PC-3 (cell line): ENCODE measurements at regions not wholly inside any gene's neighbourhood (a gene's known extent, or its start where the extent isn't known, plus 50 kb on each side); places are given as distances from the start of the nearest gene placed in this dataset.

Source experiments
- ATAC-seq: fragments of 200-7000 bp; cut with Tn5 transposase; 2 replicates; pipeline ENCODE4 v1.9.1; 2020; ENCODE audit warnings: mild to moderate bottlenecking, moderate library complexity
- BruUV-seq: library from RNA; stranded (reverse); fragments of 400-500 nt; replicated peaks from 2 replicates; lab custom pipeline; 2021; lab: Mats Ljungman, UMichigan
- CTCF ChIA-PET: fragments of 300-600 bp; sonication (Branson Sonifier 250); formaldehyde crosslinking; loops from one replicate; lab custom pipeline; 2022; ENCODE audit warnings: antibody characterized with exemption; lab: Charles Lee
- POLR2A ChIA-PET: fragments of 300-600 bp; sonication (Branson Sonifier 250); formaldehyde crosslinking; loops from one replicate; lab custom pipeline; 2022; ENCODE audit warnings: antibody characterized with exemption; ENCODE audit not compliant: unreplicated experiment; lab: Charles Lee
- DNase-seq: peaks from one replicate; pipeline ENCODE4 v3.0.0-alpha.2; 2015
- H2AFZ ChIP-seq: fragments of 300-600 bp; sonication (generic); 2 replicates; pipeline ENCODE4 v1.6.0; 2016; ENCODE audit warnings: antibody characterized with exemption, low read length
- H3F3A ChIP-seq: fragments of 300-600 bp; sonication (generic); one replicate; pipeline ENCODE4 v1.6.0; 2017; ENCODE audit warnings: antibody characterized with exemption, low read length, control low read depth, mild to moderate bottlenecking; ENCODE audit not compliant: unreplicated experiment
- H3K27ac ChIP-seq: fragments of 300-600 bp; sonication (generic); 2 replicates; pipeline ENCODE4 v1.5.1; 2016; ENCODE audit warnings: mild to moderate bottlenecking, low read length
- H3K27me3 ChIP-seq: fragments of 300-600 bp; sonication (generic); 2 replicates; pipeline ENCODE4 v1.6.1; 2016; ENCODE audit warnings: low read length, mixed read lengths
- H3K36me3 ChIP-seq: fragments of 300-600 bp; sonication (generic); 2 replicates; pipeline ENCODE4 v1.6.1; 2016; ENCODE audit warnings: low read depth, mixed run types, low read length, mixed read lengths
- H3K4me1 ChIP-seq: fragments of 300-600 bp; sonication (generic); 2 replicates; pipeline ENCODE4 v1.5.1; 2016; ENCODE audit warnings: low read length; ENCODE audit not compliant: insufficient read depth
- H3K4me2 ChIP-seq: fragments of 300-600 bp; sonication (generic); 2 replicates; pipeline ENCODE4 v1.6.0; 2016; ENCODE audit warnings: low read length
- H3K4me3 ChIP-seq: fragments of 300-600 bp; sonication (generic); 2 replicates; pipeline ENCODE4 v1.5.1; 2016; ENCODE audit warnings: mild to moderate bottlenecking, low read length, mixed read lengths
- H3K79me2 ChIP-seq: fragments of 300-600 bp; sonication (generic); 2 replicates; pipeline ENCODE4 v1.6.1; 2017; ENCODE audit warnings: low read length, mixed read lengths
- H3K9ac ChIP-seq: fragments of 300-600 bp; sonication (generic); 2 replicates; pipeline ENCODE4 v1.6.0; 2016; ENCODE audit warnings: mild to moderate bottlenecking, low read length
- H3K9me2 ChIP-seq: fragments of 300-600 bp; sonication (generic); replicated peaks from 2 replicates; pipeline ENCODE4 v1.6.1; 2016; ENCODE audit warnings: mixed run types, low read length, mixed read lengths
- H3K9me3 ChIP-seq: fragments of 300-600 bp; sonication (generic); 2 replicates; pipeline ENCODE4 v1.6.1; 2016; ENCODE audit warnings: low read length, mixed read lengths
- H4K20me1 ChIP-seq: fragments of 300-600 bp; sonication (generic); 2 replicates; pipeline ENCODE4 v1.6.1; 2016; ENCODE audit warnings: low read length, mixed read lengths
- EZH2 ChIP-seq: fragments of 300-600 bp; sonication (generic); IDR thresholded peaks from one replicate; pipeline ENCODE4 v1.6.1; 2017; ENCODE audit warnings: antibody characterized with exemption, mild to moderate bottlenecking, low read length; ENCODE audit not compliant: unreplicated experiment
- EZH2phosphoT487 ChIP-seq: fragments of 300-600 bp; sonication (generic); IDR thresholded peaks from 2 replicates; pipeline ENCODE4 v1.6.1; 2018; ENCODE audit warnings: mild to moderate bottlenecking, antibody characterized with exemption, low read length, borderline replicate concordance
- intact Hi-C: fragments of 100-400 bp; cut with micrococcal nuclease; formaldehyde crosslinking; loops from 2 replicates; pipeline ENCODE4 v1.9.0; 2023
- TF ChIP-seq, protein P1 (sequence below): fragments of 300-600 bp; sonication (generic); conservative IDR thresholded peaks from 2 replicates; pipeline ENCODE4 v1.5.1; 2017; ENCODE audit warnings: antibody characterized with exemption, low read depth, mild to moderate bottlenecking, low read length

DNA sequence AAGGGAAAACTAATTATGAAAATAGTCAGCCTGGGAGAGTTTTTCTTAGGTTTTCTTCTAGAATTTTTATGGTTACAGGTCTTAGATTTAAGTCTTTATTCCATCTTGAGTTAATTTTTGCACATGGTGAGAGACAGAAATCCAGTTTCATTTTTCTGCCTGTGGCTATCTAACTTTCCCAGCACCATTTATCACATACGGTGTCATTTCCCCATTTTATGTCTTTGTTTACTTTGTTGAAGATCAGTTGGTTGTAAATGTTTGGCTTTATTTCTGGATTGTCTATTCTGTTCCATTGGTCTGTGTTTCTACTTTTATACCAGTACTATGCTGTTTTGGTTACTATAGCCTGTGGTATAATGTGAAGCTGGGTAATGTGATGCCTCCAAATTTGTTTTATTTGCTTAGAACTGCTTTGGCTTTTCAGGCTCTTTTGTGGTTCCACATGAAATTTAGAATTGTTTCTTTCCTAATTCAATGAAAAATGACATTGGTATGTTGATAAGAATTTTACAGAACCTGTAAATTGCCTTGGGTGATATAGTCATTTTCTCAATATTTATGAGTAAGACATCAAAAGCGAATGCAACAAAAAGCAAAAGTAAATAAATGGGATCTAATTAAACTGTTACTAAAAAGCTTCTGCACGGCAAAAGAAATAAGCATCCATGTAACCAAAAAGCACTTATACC is 146.1 kb upstream of the NOL4 start:
- Histone ChIP-seq H3K9me2 (no peaks in the 10 kb centered on the region), H2AFZ (no peak overlapping the region), H4K20me1 (no peaks in the 10 kb centered on the region), H3K9me3 (no peaks in the 10 kb centered on the region), H3F3A (no peaks in the 10 kb centered on the region), H3K27ac (peak overlapping the region; percentile 57), H3K4me3 (peak overlapping the region; percentile 27; the same call in 1 of the 2 replicates), H3K4me1 (peaks cover 14% of the 10 kb centered on the region; the same call in 1 of the 2 replicates), H3K9ac (no peak overlapping the region), H3K79me2 (no peaks in the 10 kb centered on the region), H3K27me3 (no peaks in the 10 kb centered on the region), H3K36me3 (no peaks in the 10 kb centered on the region), H3K4me2 (peak overlapping the region; percentile 68)
- ATAC-seq: peak; percentile 85
- no peak for TF ChIP-seq EZH2
- TF ChIP-seq EZH2phosphoT487: no peak
- TF ChIP-seq, protein P1, sequence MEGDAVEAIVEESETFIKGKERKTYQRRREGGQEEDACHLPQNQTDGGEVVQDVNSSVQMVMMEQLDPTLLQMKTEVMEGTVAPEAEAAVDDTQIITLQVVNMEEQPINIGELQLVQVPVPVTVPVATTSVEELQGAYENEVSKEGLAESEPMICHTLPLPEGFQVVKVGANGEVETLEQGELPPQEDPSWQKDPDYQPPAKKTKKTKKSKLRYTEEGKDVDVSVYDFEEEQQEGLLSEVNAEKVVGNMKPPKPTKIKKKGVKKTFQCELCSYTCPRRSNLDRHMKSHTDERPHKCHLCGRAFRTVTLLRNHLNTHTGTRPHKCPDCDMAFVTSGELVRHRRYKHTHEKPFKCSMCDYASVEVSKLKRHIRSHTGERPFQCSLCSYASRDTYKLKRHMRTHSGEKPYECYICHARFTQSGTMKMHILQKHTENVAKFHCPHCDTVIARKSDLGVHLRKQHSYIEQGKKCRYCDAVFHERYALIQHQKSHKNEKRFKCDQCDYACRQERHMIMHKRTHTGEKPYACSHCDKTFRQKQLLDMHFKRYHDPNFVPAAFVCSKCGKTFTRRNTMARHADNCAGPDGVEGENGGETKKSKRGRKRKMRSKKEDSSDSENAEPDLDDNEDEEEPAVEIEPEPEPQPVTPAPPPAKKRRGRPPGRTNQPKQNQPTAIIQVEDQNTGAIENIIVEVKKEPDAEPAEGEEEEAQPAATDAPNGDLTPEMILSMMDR: no peak
- DNase-seq: peak; percentile 62
- BruUV-seq: no TSS peak
- intact Hi-C loops: no loop called here
- POLR2A ChIA-PET: no interaction called here
- CTCF ChIA-PET: no interaction called here

DNA sequence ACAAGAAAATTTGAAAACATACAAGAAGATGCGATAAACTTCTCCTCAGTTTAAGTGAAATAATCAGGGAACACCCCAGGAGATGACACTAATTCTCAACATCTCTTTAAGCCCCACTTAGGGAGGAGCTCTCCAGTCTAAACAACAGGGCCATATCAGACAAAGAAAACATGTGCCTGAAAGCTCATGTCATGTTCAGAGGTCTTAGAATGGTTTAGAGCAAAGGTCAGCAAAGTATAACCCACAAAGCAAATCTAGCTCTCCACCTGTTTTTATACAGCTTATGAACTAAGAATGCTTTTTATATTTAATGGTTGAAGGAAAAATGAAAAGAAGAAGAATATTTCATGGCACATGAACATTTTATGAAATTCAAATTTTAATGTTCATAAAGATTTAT is 155.6 kb upstream of the NOL4 start:
- Histone ChIP-seq H3K27ac (no peak overlapping the region), H3K27me3 (no peaks in the 10 kb centered on the region), H3K9ac (no peak overlapping the region), H3K4me2 (no peak overlapping the region), H3K4me1 (no peaks in the 10 kb centered on the region), H3K9me2 (no peaks in the 10 kb centered on the region), H3K4me3 (no peak overlapping the region), H3K36me3 (no peaks in the 10 kb centered on the region), H3K9me3 (no peaks in the 10 kb centered on the region), H3K79me2 (no peaks in the 10 kb centered on the region), H2AFZ (no peak overlapping the region), H4K20me1 (no peaks in the 10 kb centered on the region), H3F3A (no peaks in the 10 kb centered on the region)
- ATAC-seq (no peak), DNase-seq (no peak)
- intact Hi-C loops: no loop called here
- ChIA-PET POLR2A (no interaction called here), CTCF (no interaction called here)
- no peak for TF ChIP-seq EZH2phosphoT487
- no peak for TF ChIP-seq EZH2
- TF ChIP-seq, protein P1: no peak
- BruUV-seq: no TSS peak

DNA sequence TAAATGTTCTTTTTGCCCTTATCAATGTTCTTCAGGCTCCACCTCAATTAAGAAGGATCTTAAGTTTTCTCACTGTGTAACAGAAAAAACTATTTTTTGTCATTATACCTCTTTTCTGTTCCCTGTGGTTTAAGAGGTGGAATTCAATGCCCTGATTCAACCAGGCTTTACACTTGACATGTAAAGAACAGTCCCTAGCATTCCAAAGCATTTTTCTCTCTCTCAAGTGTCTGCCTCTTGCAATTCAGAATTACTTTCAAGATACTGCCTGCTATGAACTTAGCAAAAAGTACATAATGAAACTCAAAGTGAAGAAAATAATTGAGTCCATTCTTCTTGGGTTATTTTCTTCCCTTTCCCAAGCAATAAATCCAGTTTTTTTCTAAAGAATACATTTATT is 160.6 kb upstream of the NOL4 start:
- Histone ChIP-seq H3K9me3 (no peaks in the 10 kb centered on the region), H3K4me2 (no peak overlapping the region), H3K9me2 (no peaks in the 10 kb centered on the region), H4K20me1 (no peaks in the 10 kb centered on the region), H3K4me1 (no peaks in the 10 kb centered on the region), H3K27me3 (no peaks in the 10 kb centered on the region), H3K79me2 (no peaks in the 10 kb centered on the region), H3K9ac (no peak overlapping the region), H3K36me3 (no peaks in the 10 kb centered on the region), H3F3A (no peaks in the 10 kb centered on the region), H2AFZ (no peak overlapping the region), H3K27ac (no peak overlapping the region), H3K4me3 (no peak overlapping the region)
- TF ChIP-seq, protein P1: no peak
- no peak for TF ChIP-seq EZH2
- no peak for TF ChIP-seq EZH2phosphoT487
- CTCF ChIA-PET: no interaction called here
- intact Hi-C loops: no loop called here
- no peak for DNase-seq
- ATAC-seq: no peak
- POLR2A ChIA-PET: no interaction called here
- BruUV-seq: no TSS peak
